ENCODE measurements at regions not wholly inside any gene's neighbourhood (a gene's known extent, or its start where the extent isn't known, plus 50 kb on each side); places are given as distances from the start of the nearest gene placed in this dataset.

DNA sequence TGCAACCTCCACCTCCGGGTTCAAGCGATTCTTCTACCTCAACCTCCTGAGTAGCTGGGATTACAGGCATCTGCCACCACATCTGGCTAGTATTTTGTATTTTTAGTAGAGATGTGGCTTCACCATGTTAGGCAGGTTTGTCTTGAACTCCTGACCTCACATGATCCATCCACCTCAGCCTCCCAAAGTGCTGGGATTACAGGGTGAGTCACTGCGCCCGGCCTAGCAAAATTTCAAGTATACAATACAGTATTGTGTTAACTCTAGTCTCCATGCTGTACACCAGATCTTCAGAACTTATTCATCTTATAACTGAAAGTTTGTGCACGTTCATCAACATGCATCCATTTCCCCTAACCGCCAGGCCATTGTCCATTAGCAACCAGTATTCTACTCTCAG lies 115.1 kb upstream of the MDGA2 start:
- TF ChIP-seq, protein P1, sequence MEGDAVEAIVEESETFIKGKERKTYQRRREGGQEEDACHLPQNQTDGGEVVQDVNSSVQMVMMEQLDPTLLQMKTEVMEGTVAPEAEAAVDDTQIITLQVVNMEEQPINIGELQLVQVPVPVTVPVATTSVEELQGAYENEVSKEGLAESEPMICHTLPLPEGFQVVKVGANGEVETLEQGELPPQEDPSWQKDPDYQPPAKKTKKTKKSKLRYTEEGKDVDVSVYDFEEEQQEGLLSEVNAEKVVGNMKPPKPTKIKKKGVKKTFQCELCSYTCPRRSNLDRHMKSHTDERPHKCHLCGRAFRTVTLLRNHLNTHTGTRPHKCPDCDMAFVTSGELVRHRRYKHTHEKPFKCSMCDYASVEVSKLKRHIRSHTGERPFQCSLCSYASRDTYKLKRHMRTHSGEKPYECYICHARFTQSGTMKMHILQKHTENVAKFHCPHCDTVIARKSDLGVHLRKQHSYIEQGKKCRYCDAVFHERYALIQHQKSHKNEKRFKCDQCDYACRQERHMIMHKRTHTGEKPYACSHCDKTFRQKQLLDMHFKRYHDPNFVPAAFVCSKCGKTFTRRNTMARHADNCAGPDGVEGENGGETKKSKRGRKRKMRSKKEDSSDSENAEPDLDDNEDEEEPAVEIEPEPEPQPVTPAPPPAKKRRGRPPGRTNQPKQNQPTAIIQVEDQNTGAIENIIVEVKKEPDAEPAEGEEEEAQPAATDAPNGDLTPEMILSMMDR (IDR thresholded peaks at IDR 0.05; ENCODE audit: low read depth, low read length) = no peak

DNA sequence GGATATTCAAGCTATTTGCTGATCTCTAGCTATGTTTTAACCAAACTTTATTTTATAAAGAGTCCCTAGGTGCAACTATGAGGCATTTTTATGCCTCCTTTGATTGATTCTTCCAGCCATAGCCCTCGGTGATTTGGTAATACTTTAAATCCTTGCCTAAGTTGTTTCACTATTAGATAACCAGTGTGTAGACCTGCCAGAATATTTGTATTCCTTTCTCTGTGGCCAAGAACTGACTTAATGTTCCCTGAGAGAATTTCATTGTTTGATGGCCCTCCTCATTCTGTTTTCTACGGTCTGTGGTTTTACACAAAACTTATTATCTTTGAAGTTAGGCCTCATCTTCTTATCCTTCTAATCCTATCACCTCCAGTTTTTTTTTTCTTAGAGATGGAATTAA lies 109.7 kb upstream of the MDGA2 start:
- no peak overlapping the region for H3K4me3 ChIP-seq (ENCODE audit: low read depth, low read length)
- TF ChIP-seq, protein P1 (IDR thresholded peaks at IDR 0.05; ENCODE audit: low read depth, low read length) = no peak

More for the DNA sequence above, 115.1 kb upstream of the MDGA2 start:
- H3K4me3 ChIP-seq (ENCODE audit: low read depth, low read length) = no peak overlapping the region

DNA sequence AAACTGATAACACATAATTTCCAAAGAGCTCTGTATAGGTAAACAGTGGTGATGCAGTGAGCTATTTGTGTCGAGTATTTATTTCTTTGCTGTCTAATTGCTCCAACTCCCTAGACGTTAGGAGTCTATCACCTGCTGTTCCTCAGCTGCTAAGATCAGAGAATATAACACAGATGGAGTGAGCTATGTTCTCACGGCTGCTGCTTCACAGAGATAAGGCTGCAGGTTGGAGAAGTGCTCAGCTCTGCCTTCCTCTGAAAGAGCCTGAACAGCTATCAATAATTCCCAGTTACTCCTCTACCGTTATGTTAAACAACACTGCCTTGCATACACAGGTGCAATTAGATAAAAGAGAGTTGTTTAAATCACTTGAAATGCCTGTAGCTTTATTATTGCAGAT lies 103.2 kb upstream of the MDGA2 start:
- TF ChIP-seq, protein P1 (IDR thresholded peaks at IDR 0.05; ENCODE audit: low read depth, low read length) = no peak
- no peak overlapping the region for H3K4me3 ChIP-seq (ENCODE audit: low read depth, low read length)

DNA sequence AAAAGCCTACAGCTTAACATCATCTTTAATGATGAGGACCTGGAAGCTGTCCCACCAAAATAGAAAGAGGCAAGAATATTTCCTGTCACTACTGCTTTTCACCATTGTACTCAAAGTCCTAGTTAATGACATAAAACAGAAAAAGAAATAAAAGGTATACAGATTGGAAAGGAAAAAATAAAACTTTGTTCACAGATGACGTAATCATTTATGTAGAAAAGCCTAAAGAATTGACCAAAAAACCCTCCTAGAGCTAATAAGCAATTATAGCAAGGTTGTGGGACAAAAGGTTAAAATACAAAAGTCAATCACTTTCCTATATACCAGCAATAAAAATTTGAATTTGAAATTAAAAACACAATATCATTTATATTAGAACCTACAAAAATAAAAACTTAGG lies 97.2 kb upstream of the MDGA2 start:
- TF ChIP-seq, protein P1 (IDR thresholded peaks at IDR 0.05; ENCODE audit: low read depth, low read length) = no peak
- H3K4me3 ChIP-seq (ENCODE audit: low read depth, low read length) = no peak overlapping the region

DNA sequence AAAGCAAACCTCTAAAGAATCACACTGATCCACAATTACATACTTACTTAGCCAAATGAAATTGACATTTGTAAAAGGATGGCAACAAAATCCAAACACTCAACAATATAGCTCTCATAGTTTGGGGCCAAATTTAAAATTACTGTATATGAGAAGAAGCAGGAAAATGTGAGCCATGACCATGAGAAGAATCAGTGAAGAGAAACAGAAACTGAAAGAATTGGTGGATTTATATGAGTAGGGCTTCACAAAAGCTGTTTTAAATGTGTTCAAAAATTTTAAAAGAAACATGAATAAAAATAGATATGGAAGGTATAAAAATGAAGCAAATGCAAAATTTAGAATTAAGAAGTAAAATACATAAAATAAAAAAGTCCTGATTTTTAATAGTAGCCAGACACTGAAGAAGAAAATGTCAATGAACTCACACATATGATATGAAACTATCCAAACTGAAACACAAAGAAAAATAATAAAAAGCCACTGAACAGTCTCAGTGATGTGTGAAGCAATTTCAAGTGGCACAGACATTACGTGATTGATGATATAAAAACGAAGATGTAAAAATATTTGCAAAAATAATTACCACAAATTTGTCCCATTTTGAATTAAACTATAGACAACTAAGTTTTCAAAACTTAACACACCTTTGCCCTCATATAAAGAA lies 87.9 kb upstream of the MDGA2 start:
- TF ChIP-seq, protein P1 (IDR thresholded peaks at IDR 0.05; ENCODE audit: low read depth, low read length) = no peak
- no peak overlapping the region for H3K4me3 ChIP-seq (ENCODE audit: low read depth, low read length)

DNA sequence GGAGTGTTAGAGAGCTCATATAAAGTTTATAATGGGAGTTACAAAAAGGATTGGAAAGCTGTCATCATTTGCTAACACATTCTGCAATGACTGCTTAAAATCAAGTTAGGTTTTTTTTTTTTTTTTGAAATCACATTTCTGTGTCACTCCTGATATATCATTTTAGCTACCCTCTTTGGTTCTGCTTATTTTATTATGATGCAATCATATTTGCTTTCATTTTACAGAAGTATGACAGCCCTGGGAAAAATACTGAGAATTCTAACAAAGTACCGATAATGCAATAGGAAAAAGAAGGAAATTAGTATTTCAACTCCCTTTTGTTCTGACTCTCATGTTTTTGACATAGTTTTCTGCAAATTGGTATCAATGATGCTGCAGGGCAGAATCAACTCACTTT lies 71.6 kb upstream of the MDGA2 start:
- TF ChIP-seq, protein P1 (IDR thresholded peaks at IDR 0.05; ENCODE audit: low read depth, low read length) = no peak
- H3K4me3 ChIP-seq (ENCODE audit: low read depth, low read length) = no peak overlapping the region

DNA sequence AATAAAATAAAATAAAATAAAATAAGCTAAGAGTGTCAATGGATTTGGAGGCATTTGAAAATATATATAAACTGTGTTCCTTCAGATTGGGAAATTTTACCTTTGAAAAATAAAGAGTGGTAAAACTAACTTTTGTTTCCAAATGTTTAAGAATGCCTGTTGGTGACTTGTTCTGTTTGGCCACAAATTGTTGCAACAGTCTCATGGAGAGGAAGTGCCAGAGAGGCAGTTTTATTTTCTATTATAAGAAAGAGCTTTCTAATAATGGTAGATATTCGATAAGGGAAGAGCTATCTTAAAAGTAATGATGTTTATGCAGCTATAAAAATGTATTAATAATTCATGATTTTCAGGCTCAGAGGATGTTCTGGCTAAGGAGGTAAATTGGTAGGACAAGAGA lies 68.8 kb upstream of the MDGA2 start:
- TF ChIP-seq, protein P1 (IDR thresholded peaks at IDR 0.05; ENCODE audit: low read depth, low read length) = no peak
- H3K4me3 ChIP-seq (ENCODE audit: low read depth, low read length) = no peak overlapping the region
